GM23338 (cell line): ENCODE measurements at regions not wholly inside any gene's neighbourhood (a gene's known extent, or its start where the extent isn't known, plus 50 kb on each side); places are given as distances from the start of the nearest gene placed in this dataset.

Source experiments
- ATAC-seq: fragments of 200-7000 bp; cut with Tn5 transposase; 3 replicates; pipeline ENCODE4 v1.9.1; 2020
- DNase-seq: peaks from one replicate; pipeline ENCODE4 v3.0.0-alpha.2; 2015; ENCODE audit warnings: low spot score
- H2AFZ ChIP-seq: fragments of 200-600 bp; sonication (generic); 2 replicates; pipeline ENCODE4 v1.8.0; 2016; ENCODE audit warnings: antibody characterized with exemption, mild to moderate bottlenecking, moderate library complexity
- H3F3A ChIP-seq: fragments of 200-600 bp; sonication (generic); replicated peaks from 2 replicates; pipeline ENCODE4 v1.8.0; 2017; ENCODE audit warnings: antibody characterized with exemption, mixed run types, low read depth
- H3K27ac ChIP-seq: fragments of 200-600 bp; sonication (generic); 2 replicates; pipeline ENCODE4 v1.6.1; 2016; ENCODE audit warnings: low read depth
- H3K27me3 ChIP-seq: fragments of 200-600 bp; sonication (generic); 2 replicates; pipeline ENCODE4 v1.8.0; 2016; ENCODE audit warnings: mild to moderate bottlenecking, mixed run types, moderate library complexity; ENCODE audit not compliant: insufficient read depth
- H3K36me3 ChIP-seq: fragments of 200-600 bp; sonication (generic); 2 replicates; pipeline ENCODE4 v1.8.0; 2016; ENCODE audit warnings: mild to moderate bottlenecking; ENCODE audit not compliant: insufficient read depth
- H3K4me1 ChIP-seq: fragments of 200-600 bp; sonication (generic); 2 replicates; pipeline ENCODE4 v1.8.0; 2016; ENCODE audit warnings: mild to moderate bottlenecking, moderate library complexity; ENCODE audit not compliant: insufficient read depth
- H3K4me2 ChIP-seq: fragments of 200-600 bp; sonication (generic); 2 replicates; pipeline ENCODE4 v1.7.1; 2017; ENCODE audit warnings: mixed run types
- H3K4me3 ChIP-seq: fragments of 200-600 bp; sonication (generic); 2 replicates; pipeline ENCODE4 v1.6.1; 2016; ENCODE audit warnings: mixed run types
- H3K79me2 ChIP-seq: fragments of 200-600 bp; sonication (generic); replicated peaks from 2 replicates; pipeline ENCODE4 v1.8.0; 2017; ENCODE audit warnings: mild to moderate bottlenecking; ENCODE audit not compliant: insufficient read depth
- H3K9me2 ChIP-seq: fragments of 200-600 bp; sonication (generic); 2 replicates; pipeline ENCODE4 v1.8.0; 2017; ENCODE audit not compliant: insufficient read depth
- H4K20me1 ChIP-seq: fragments of 200-600 bp; sonication (generic); replicated peaks from 2 replicates; pipeline ENCODE4 v1.8.0; 2017; ENCODE audit warnings: mild to moderate bottlenecking; ENCODE audit not compliant: insufficient read depth
- H3K27ac Mint-ChIP-seq: 2 replicates; pipeline ENCODE4 v1.8.0; 2020; ENCODE audit warnings: inconsistent platforms, mild to moderate bottlenecking, moderate library complexity, mixed read lengths
- H3K27me3 Mint-ChIP-seq: 3 replicates; pipeline ENCODE4 v1.8.0; 2022; ENCODE audit warnings: low read depth, mild to moderate bottlenecking, moderate library complexity, mixed read lengths, inconsistent platforms; ENCODE audit not compliant: insufficient read depth, poor library complexity
- H3K36me3 Mint-ChIP-seq: 3 replicates; pipeline ENCODE4 v1.8.0; 2021; ENCODE audit warnings: low read depth, mild to moderate bottlenecking, inconsistent platforms, moderate library complexity, mixed read lengths
- H3K4me1 Mint-ChIP-seq: 3 replicates; pipeline ENCODE4 v1.8.0; 2020; ENCODE audit warnings: mild to moderate bottlenecking, inconsistent platforms, mixed read lengths
- H3K4me3 Mint-ChIP-seq: 3 replicates; pipeline ENCODE4 v1.8.0; 2021; ENCODE audit warnings: moderate library complexity, mild to moderate bottlenecking, inconsistent platforms, mixed read lengths
- H3K9me3 Mint-ChIP-seq: 3 replicates; pipeline ENCODE4 v1.8.0; 2020; ENCODE audit warnings: moderate library complexity, mild to moderate bottlenecking, inconsistent platforms, mixed read lengths
- CREB1 ChIP-seq: fragments of 250-450 bp; sonication (Bioruptor Pico); IDR thresholded peaks from 2 replicates; pipeline ENCODE4 v1.5.0; 2020; ENCODE audit warnings: low read depth, mild to moderate bottlenecking, moderate library complexity
- ETS1 ChIP-seq: IDR thresholded peaks from 2 replicates; pipeline ENCODE4 v1.6.1; 2016; ENCODE audit warnings: antibody characterized with exemption
- EZH2phosphoT487 ChIP-seq: fragments of 200-600 bp; sonication (generic); IDR thresholded peaks from one replicate; pipeline ENCODE4 v1.8.1; 2018; ENCODE audit warnings: antibody characterized with exemption; ENCODE audit not compliant: unreplicated experiment
- JUNB ChIP-seq: IDR thresholded peaks from one replicate; pipeline ENCODE4 v1.6.1; 2016; ENCODE audit warnings: antibody characterized with exemption; ENCODE audit not compliant: unreplicated experiment
- POLR2AphosphoS5 ChIP-seq: IDR thresholded peaks from 2 replicates; pipeline ENCODE4 v1.6.1; 2016; ENCODE audit warnings: antibody characterized with exemption, low read depth
- ZNF114 ChIP-seq: fragments of 250-450 bp; sonication (Bioruptor Pico); IDR thresholded peaks from 2 replicates; pipeline ENCODE4 v1.5.0; 2020; ENCODE audit warnings: mild to moderate bottlenecking, moderate library complexity
- ZNF331 ChIP-seq: fragments of 250-450 bp; sonication (Bioruptor Pico); IDR thresholded peaks from 2 replicates; pipeline ENCODE4 v1.5.0; 2020; ENCODE audit warnings: low read depth, mild to moderate bottlenecking, moderate library complexity
- ZNF462 ChIP-seq: fragments of 250-450 bp; sonication (Bioruptor Pico); IDR thresholded peaks from 2 replicates; pipeline ENCODE4 v1.5.0; 2020; ENCODE audit warnings: mild to moderate bottlenecking, moderate library complexity

GRCh38 chr11:112336356-112336886, 75.8 kb upstream of the PLET1 start:
- no peak for TF ChIP-seq ZNF114 (CRISPR knock-in tag)
- Mint-ChIP-seq H3K27me3 (no peaks in the 10 kb centered on the region), H3K4me1 (no peaks in the 10 kb centered on the region), H3K27ac (no peak overlapping the region), H3K9me3 (peaks cover 3% of the 10 kb centered on the region; the same call in 2 of the 3 replicates), H3K36me3 (no peaks in the 10 kb centered on the region), H3K4me3 (no peak overlapping the region)
- no peaks in the 10 kb centered on the region for H3K79me2 ChIP-seq
- H4K20me1 ChIP-seq, result no peaks in the 10 kb centered on the region
- H3F3A ChIP-seq, result no peaks in the 10 kb centered on the region
- ATAC-seq (no peak), DNase-seq (no peak)
- no peak overlapping the region for H3K4me3 ChIP-seq
- no peak overlapping the region for H3K4me2 ChIP-seq
- H3K36me3 ChIP-seq, result no peaks in the 10 kb centered on the region
- H3K27me3 ChIP-seq, result no peaks in the 10 kb centered on the region
- 0 out of 2 replicates have a peak, but pooled peaks cover 2% of the 10 kb centered on the region for H3K9me2 ChIP-seq
- H2AFZ ChIP-seq, result no peak overlapping the region
- H3K4me1 ChIP-seq, result no peaks in the 10 kb centered on the region
- no peak overlapping the region for H3K27ac ChIP-seq

GRCh38 chr11:112339566-112339965, 78.9 kb upstream of the PLET1 start:
- Histone ChIP-seq H3K27ac (no peak overlapping the region), H3F3A (no peaks in the 10 kb centered on the region), H4K20me1 (no peaks in the 10 kb centered on the region), H3K36me3 (no peaks in the 10 kb centered on the region), H3K9me2 (0 out of 2 replicates have a peak, but pooled peaks cover 2% of the 10 kb centered on the region), H3K4me1 (no peaks in the 10 kb centered on the region), H3K4me2 (no peak overlapping the region), H2AFZ (no peak overlapping the region), H3K27me3 (no peaks in the 10 kb centered on the region), H3K79me2 (no peaks in the 10 kb centered on the region), H3K4me3 (no peak overlapping the region)
- H3K4me1 Mint-ChIP-seq, result 0 out of 3 replicates have a peak, but pooled peaks cover 3% of the 10 kb centered on the region
- no peaks in the 10 kb centered on the region for H3K36me3 Mint-ChIP-seq
- TF ChIP-seq JUNB (no peak), ETS1 (no peak), ZNF114 (CRISPR knock-in tag) (no peak), ZNF331 (CRISPR knock-in tag) (no peak), EZH2phosphoT487 (no peak), ZNF462 (no peak), CREB1 (no peak), POLR2AphosphoS5 (no peak)
- H3K4me3 Mint-ChIP-seq, result no peak overlapping the region
- H3K27ac Mint-ChIP-seq, result no peak overlapping the region
- peaks cover 3% of the 10 kb centered on the region; the same call in 2 of the 3 replicates for H3K9me3 Mint-ChIP-seq
- DNase-seq, result no peak
- no peak for ATAC-seq
- H3K27me3 Mint-ChIP-seq, result no peaks in the 10 kb centered on the region
